Activated CD4-positive, alpha-beta T cell treated with anti-CD3 and anti-CD28 coated beads, Interleukin-2, Interleukin-6, amounts not matched to agents 100 ng/mL and 50 ng/mL, durations not matched to agents 16 hours and 8 hours (primary cell): ENCODE measurements at regions not wholly inside any gene's neighbourhood (a gene's known extent, or its start where the extent isn't known, plus 50 kb on each side); places are given as distances from the start of the nearest gene placed in this dataset.

Source experiments
- DNase-seq: peaks from one replicate; pipeline ENCODE4 v3.0.0-alpha.2; 2020

GRCh38 chr14:85234156-85235025 is 295.6 kb upstream of the FLRT2 start:
- DNase-seq: no peak

DNA sequence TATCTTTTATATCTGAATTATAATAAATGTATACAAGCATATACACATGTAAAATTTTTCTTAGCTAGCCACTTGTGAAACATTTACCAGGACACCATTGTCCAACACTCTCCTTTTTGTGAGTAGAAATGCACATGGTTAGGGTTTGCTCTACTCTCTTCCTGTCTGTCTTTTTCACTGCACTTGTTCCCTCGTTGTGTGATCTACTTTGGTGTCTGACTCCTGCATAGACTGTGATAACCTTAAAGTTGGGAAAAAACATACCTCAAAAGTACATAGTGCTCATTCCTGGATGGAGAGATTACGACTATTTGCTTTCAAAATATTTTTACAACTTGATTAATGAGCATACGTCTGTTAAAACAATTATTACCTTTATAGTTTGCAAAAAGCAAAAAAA is 294.1 kb upstream of the FLRT2 start:
- no peak for DNase-seq

GRCh38 chr14:85236296-85236695 is 293.6 kb upstream of the FLRT2 start:
- DNase-seq: no peak

DNA sequence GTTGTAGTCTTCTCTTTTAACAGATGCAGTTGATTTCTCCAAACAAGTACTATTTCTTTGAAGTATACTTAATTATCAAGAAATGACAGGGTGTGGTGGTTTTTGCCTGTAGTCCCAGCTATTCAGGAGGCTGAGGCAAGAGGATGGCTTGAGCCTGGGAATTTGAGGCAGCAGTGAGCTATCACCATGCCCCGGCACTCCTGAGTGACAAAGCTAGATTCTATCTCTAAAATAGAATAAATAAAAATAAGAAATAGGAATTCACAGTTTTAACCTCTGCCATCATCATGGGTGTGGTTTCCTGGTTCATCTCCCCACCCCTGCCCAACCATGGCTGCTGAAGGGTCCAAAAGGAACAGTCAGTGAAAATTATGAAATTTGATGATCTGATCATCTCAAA is 290.2 kb upstream of the FLRT2 start:
- DNase-seq: no peak

DNA sequence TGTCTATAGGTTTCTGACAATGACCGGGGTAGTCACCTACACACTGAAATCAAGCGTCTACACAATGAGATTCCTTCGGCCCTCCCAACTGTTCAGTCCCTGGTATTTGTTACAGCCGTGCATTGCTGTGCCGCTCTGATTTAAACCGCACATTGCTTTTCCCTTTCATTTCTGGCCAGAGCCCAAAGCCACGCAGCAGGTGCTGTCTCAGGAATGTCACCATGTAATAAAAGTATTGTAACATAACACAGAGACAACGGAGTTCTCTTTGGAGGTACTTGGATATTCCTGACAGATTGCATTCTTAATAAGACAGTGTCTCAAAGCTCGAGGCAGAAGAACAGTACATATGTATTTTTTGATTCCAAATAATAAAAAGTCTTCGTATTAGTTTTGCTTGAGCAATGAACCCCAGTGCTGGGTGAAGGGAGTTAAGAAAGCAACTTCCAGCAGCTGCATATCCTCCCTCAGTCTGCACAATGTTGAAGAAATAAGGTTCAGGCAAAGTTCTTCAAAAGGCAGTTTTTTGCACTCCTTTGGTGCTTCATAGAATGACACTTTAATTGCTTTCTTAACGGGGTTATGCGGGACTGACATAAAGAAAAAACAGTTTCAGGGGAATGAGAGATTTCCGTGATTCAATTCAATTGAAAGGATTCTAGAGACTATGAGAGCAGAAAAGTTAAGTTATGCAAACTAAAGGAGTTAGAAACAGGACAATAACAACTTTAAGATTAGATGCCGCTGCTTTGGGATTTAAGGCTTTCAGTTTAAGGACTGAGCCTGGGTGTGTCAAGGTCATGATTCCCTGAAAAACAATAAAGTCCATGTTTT is 288.7 kb upstream of the FLRT2 start:
- DNase-seq: no peak

DNA sequence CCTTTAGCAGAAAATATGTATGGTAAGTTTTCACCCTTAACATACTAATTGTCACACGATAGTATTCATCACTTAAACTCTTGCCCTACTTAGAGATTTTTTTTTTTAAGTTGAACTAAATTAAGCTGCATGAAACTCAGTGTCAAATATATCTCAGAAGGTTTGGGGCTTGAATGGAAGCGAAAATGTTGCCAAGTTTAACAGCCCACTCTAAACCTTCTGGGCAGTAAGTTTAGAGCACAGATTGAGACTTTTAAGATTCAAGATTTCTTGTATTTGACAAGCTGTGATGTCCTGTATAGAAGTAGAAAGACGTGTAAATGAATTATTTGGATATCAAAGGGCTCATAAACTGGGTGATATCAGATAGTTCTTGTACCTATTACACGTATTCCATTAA is 287.3 kb upstream of the FLRT2 start:
- no peak for DNase-seq

DNA sequence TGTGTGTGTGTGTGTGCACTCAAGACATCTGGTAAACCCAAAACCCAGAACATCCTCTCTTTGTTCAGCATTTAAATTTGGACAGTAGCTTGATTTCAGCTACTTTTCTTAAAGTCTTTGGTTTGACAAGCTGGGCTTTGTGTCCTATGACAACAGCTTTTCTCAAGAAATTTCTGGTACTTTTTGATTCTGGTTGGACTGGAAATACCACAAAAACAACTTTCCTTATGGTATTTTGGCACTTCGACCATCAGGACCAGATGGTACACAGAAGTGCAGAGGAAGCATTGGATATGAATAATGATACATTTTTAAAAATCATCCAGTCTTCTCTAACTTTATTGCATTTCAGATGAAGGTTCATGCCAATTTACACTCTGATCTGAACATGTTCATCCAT is 286.6 kb upstream of the FLRT2 start:
- DNase-seq: no peak

GRCh38 chr14:85247071-85247470 is 282.9 kb upstream of the FLRT2 start:
- DNase-seq: no peak

GRCh38 chr14:85248881-85249635 is 280.9 kb upstream of the FLRT2 start:
- no peak for DNase-seq

DNA sequence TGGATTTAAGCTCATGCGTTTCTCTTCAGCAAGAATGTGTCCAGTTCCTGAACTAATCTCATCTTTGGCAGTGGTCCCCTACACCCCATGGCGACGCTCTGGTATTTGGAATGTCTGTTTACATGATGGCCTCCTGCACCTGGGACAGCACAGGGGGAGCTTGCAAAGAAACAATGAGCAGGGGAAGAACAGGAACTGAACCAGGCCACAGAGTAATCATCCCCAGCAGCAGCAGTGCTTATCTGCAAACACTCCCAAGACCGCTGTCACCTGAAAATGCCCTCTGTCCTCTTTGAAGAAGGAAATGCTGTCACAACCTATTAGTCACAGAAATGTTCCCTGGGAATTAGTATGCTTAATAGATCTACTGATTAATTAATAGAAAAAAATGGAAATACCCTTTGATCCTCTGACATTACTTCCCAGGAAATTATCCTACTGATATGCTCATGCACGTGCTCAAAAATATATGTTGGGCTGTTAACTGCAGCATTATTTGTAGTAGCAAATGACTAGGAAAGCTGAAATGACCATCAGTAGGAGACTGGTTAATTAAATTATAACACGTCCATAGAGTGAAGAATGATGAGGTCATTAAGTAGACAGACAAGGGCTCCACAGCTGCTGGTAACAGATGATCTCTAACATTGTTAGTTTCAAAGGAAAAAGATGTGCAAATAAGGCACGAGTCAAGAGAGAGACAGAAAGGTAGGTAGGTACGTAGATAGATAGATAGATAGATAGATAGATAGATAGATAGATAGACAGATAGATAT is 279.3 kb upstream of the FLRT2 start:
- DNase-seq: no peak

DNA sequence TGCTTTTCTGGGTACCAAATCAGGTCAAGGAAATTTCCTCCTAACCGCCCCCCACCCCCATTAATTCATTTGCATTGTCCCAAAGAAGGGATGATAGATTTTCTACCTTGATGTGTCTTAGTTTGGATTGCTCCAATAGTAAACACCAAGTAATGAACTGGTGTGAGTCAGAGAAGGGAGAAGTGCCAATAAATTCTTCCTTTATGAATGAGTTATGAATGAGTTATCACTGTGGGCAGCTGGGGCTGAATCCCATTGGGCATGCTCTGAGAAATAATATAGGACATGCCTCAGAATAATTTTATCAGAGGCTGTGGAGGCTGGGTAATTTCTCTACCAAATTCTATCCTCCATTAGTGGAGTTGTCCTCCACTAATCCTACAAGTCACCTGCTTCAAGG is 277.9 kb upstream of the FLRT2 start:
- DNase-seq: no peak

- DNase-seq: no peak
Observed at GRCh38 chr14:85254711-85255110, 275.2 kb upstream of the FLRT2 start.

DNA sequence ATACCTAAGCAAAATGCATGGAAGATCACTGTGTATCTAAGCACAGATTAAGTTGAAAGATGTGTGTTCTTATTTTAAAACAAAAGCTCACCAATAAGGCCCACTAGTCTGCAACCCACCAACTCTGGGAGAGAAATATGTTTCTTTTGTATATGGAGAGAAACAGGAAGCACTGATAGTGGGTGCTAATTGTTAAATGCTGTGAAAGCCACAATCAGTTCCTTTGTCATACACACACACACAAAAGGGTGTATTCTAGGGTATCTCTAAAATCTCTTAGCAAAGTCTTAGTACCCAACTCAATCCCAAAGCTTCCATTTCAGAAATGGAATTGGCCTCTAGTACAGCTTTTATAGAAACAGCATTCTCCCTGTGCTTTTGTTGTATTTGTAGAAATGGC is 272.7 kb upstream of the FLRT2 start:
- DNase-seq: no peak

GRCh38 chr14:85263916-85264675 is 265.8 kb upstream of the FLRT2 start:
- no peak for DNase-seq

- no peak for DNase-seq
Observed at GRCh38 chr14:85273099-85273677, 256.8 kb upstream of the FLRT2 start.

- no peak for DNase-seq
Observed at GRCh38 chr14:85273952-85274351, 256.0 kb upstream of the FLRT2 start.

- no peak for DNase-seq
Observed at GRCh38 chr14:85276161-85276978, 253.6 kb upstream of the FLRT2 start.

GRCh38 chr14:85276979-85277228 is 253.0 kb upstream of the FLRT2 start:
- DNase-seq: no peak

DNA sequence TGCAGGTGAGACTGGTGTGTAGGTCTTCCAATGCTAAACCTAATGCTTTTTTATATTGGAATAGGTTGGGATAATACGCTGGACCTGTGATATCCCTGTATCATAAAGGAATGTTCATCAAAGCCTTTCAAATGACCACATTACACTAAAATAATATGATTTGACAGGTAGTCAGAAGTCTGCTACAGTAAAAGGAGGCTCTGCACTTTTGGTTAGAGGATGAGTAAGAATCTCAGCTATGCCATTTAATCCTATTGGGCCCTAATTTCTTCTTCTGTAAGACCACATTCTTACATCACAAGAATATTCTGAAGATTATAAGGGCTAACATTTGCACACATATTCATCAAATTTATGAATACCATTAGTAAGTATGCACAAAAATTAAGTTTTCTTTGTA is 250.5 kb upstream of the FLRT2 start:
- DNase-seq: no peak

DNA sequence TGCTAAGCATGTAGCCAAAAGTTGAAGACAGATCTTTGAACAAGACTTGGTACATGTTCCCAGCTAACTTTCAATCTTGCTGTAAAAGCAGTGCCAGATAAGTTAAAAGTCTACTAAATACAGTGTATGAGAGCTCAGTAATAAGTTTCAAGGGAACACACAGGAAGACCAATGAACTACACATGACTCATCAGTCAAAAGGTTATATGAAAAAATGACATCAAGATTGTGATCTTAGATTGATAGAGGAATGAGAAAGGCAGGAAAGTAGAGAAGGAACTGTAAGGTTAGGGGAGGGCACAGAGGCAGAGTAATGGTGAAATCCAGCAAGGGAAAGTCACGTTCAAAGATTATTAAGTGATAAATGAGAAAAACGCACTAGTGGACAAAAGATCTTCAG is 249.9 kb upstream of the FLRT2 start:
- DNase-seq: no peak

GRCh38 chr14:85281921-85282320 is 248.0 kb upstream of the FLRT2 start:
- DNase-seq: no peak
